Stomach (tissue), 4 donors: ENCODE measurements at regions not wholly inside any gene's neighbourhood (a gene's known extent, or its start where the extent isn't known, plus 50 kb on each side); places are given as distances from the start of the nearest gene placed in this dataset.

Experiments used
- CTCF ChIP-seq, 7 experiments: fragments of 450-650 bp in 4 of 7; fragments of 200-600 bp in 3 of 7; sonication (generic) in 3 of 7; IDR thresholded peaks; one replicate each; pipeline ENCODE4 v1.5.1; 2016 to 2019; ENCODE audit warnings: antibody characterized with exemption in 7 of 7, control low read depth in 2 of 7, mild to moderate bottlenecking in 1 of 7
- EP300 ChIP-seq: sonication (generic); formaldehyde crosslinking; IDR thresholded peaks from one replicate; pipeline ENCODE4 v1.6.1; 2017; ENCODE audit warnings: antibody characterized with exemption
- POLR2A ChIP-seq, 4 donors: fragments of 450-650 bp; IDR thresholded peaks; one replicate each; pipeline ENCODE4 v1.6.1; 2016; ENCODE audit warnings: antibody characterized with exemption in 4 of 4, control low read depth in 2 of 4, mild to moderate bottlenecking in 1 of 4, moderate library complexity in 1 of 4
- POLR2AphosphoS5 ChIP-seq, 3 donors: sonication (generic); formaldehyde crosslinking; IDR thresholded peaks; one replicate each; pipeline ENCODE4 v1.6.1; 2016; ENCODE audit warnings: antibody characterized with exemption in 3 of 3

GRCh38 chr2:3082705-3083104 is 294.9 kb downstream of the EIPR1 start:
- no peak for TF ChIP-seq CTCF (IDR thresholded peaks at IDR 0.05)
- TF ChIP-seq POLR2A (IDR thresholded peaks at IDR 0.05), result no peak
- TF ChIP-seq EP300, result no peak
- TF ChIP-seq POLR2AphosphoS5 (IDR thresholded peaks at IDR 0.05), result no peak
